GM21390 (cell line): ENCODE measurements at regions not wholly inside any gene's neighbourhood (a gene's known extent, or its start where the extent isn't known, plus 50 kb on each side); places are given as distances from the start of the nearest gene placed in this dataset.
"Not testable (repeated sequence)": the region's sequence is repeated elsewhere in the genome, so short reads cannot be mapped to it uniquely, and the experiment has no call there.

Experiments used
- ATAC-seq: cut with Tn5 transposase; IDR thresholded peaks from one replicate; pipeline ENCODE4 v1.9.1; 2021; ENCODE audit not compliant: unreplicated experiment

- ATAC-seq, result no peak
These were observed 750.2 kb upstream of the SLITRK5 start for GRCh38 chr13:86920961-86921360.

DNA sequence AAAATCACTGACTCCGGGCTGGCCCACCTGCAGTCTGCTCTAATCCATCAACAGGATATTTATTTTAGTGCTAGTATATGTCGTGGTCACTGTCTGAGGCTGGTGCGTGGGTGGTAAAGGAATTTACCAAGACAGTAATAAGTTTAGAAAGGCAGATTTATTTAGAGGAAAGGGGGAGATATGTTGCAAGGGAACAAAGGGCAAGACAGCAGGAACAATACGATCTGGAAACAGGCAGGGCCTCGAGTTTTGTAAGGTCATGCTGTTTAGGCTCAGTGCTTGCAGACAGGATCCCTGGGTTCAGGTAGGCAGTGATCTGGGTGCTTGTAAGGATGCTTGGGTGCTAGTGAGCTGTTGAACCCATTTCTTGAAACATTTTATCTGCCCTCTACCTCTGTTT is 748.2 kb upstream of the SLITRK5 start:
- ATAC-seq, result no peak

GRCh38 chr13:86926916-86927315 is 744.3 kb upstream of the SLITRK5 start:
- ATAC-seq, result not testable (repeated sequence)

DNA sequence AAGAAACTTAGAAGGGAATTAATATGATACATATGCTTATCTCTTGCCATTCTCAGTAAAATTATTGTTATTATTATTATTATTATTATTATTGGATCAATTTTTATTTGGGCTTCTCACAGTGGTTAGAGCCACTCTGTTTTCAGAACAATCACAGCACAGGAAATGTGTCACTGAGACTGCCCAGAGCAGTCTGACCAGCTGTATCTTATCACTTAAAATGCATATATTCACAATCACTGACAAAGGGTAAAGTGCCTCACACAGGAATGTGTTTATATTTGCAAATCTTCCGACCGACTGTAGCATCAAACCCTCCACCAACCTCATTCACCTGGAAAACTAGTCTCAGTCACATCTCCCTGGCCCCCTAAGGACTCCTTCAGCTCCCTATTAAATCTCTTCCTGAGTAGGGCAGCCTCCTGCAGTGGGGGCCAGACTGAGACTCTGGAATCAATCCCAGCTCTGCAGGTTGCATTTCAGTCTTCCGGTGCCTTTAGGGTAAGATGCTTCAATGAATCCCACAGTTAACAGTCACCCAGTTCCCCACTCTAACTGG is 738.3 kb upstream of the SLITRK5 start:
- no peak for ATAC-seq

GRCh38 chr13:86933676-86934075 is 737.5 kb upstream of the SLITRK5 start:
- ATAC-seq, result no peak

GRCh38 chr13:86937316-86937715 is 733.9 kb upstream of the SLITRK5 start:
- ATAC-seq, result no peak

GRCh38 chr13:86945584-86945983 is 725.6 kb upstream of the SLITRK5 start:
- ATAC-seq, result no peak

DNA sequence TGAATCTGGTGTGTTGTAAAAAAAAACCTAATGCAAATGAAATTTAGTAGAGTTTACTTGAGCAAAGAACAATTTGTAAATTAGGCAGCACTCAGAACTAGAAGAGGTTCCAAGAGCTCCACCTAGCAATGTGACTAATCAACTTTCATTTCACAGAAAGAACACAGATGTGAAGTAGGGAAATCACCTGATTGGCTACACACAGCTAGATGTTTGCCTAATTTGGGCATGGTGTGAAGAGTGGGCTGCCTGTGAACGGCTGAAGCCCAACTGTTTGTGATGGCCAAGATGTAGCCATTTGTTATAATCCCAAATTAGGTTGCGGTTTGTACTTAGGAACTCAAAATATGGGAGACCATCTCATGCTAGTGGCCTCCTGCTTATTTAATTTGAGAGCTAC is 724.4 kb upstream of the SLITRK5 start:
- ATAC-seq, result no peak

DNA sequence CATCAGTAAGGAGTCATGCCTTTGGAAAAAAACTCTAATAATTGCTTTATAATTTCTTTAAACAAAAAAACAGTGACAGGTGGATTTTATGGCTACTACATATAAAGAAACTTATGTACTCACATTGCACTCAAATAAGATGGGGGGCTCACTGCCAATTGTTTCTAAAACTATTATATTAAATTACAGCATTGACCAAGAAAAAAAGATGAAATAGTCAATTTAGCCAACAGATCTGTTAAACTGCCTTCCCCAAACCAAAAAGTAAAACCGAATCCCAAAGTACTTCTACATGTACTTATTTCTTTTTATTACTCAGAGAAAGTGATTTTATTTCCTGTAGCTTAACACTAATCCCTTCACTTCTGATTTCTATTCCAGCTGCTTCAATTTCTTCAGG is 716.8 kb upstream of the SLITRK5 start:
- ATAC-seq, result no peak

DNA sequence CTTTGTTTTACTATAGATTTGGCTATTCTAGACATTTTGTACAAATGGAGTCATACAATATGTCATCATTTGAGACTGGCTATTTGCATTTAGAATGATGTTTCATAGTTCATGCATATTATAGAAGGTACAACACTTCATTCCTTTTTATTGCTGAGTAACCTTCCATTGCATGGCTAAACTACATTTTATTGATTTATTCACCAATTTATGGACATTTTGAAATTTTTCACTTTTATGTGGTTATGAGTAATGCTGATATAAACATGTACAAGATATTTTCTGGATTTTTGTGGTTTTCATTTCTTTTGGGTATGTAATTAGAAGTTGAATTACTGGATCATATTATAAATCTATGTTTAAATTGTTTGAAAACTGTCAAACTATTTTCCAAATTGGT is 710.3 kb upstream of the SLITRK5 start:
- no peak for ATAC-seq

- no peak for ATAC-seq
These were observed 696.7 kb upstream of the SLITRK5 start for GRCh38 chr13:86974251-86974994.

DNA sequence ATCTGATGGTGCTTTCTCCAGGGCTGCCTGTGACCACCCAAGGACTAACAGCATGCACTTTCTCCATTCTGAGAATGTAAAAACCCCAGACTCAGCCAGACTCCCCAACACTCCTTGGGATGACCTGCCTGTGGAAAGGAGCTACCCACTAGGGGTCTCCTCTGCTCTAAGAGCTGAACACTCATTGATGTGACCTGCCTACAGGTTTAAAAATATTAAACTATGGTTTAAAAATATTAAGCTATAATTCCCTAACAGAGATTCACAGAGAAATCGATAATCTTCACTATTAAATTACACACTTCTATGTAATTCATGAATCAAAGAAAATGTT is 696.2 kb upstream of the SLITRK5 start:
- no peak for ATAC-seq

- no peak for ATAC-seq
These were observed 694.4 kb upstream of the SLITRK5 start for GRCh38 chr13:86976521-86977324.

DNA sequence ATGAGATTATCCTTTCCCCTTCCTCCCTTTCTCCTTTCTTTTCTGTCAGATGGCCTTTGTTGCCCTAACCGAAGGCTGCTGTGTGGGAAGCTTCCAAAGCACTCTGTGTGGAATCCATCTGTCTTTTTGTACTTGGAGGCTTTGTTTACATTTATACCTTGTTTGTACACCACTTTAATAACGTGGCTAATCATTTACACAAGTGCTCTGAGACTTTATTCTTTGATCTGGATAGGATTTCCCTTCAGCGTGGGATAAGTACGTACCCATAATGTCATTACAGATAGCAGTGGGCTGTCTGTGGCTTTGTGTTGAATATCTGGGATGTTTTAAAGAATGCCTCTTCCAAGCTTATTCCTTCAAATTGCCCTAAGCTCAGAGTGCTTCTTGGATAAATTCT is 684.7 kb upstream of the SLITRK5 start:
- no peak for ATAC-seq

DNA sequence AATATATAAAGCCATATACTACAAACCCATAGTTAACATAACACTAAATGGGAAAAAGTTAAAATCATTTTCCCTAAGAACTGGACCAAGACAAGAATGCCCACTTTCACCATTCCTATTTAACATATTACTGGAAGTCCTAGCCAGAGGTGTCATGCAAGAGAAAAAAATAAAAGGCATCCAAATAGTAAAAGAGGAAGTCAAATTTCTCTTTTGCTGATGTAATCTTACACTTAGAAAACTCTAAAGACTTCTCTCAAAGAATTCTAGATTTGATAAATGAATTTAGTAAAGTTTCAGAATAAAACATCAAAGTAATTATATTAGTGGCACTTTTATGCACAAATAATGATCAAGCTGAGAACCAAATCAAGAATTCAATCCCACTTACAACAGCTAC is 678.9 kb upstream of the SLITRK5 start:
- no peak for ATAC-seq

GRCh38 chr13:87003265-87003664 is 667.9 kb upstream of the SLITRK5 start:
- no peak for ATAC-seq

- ATAC-seq, result no peak
These were observed 665.7 kb upstream of the SLITRK5 start for GRCh38 chr13:87005511-87005910.

GRCh38 chr13:87035526-87035925 is 635.6 kb upstream of the SLITRK5 start:
- no peak for ATAC-seq

GRCh38 chr13:87042946-87043345 is 628.2 kb upstream of the SLITRK5 start:
- ATAC-seq, result no peak

- no peak for ATAC-seq
These were observed 618.4 kb upstream of the SLITRK5 start for GRCh38 chr13:87052731-87053130.

DNA sequence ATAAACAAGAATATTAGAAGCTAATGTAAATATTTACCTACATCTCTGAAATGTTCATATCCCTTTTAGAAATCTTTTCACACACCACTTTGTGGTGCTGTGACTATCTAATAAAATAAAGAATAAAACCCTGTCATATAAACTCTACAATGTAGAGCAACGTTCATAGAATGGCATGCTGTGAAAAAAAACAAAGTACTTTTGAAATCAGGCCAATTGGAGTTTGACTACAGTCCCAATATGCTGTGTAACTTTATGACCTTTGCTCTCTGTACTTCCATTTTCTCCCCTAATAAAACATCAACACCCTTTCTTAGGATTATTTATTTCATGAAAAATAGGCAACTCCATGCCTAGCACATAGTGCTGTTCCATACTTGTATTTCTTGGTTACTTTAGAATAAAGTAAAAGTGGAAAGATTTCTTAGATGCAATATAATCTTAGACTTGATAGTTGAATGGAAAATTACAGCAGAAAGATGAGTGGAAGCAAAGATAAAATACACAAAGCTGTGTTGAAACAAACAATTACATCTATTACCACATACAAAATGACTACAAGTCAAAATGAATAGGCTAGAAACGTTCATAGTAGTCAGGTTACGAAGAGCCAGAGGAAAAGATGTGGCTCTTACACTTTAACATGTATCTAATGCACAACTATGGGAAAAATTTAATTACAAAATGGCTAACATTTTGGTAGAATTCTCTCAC is 613.2 kb upstream of the SLITRK5 start:
- ATAC-seq, result no peak
